Smooth muscle cell (in vitro differentiated cells): ENCODE measurements at regions not wholly inside any gene's neighbourhood (a gene's known extent, or its start where the extent isn't known, plus 50 kb on each side); places are given as distances from the start of the nearest gene placed in this dataset.

Experiments used
- DNase-seq: peaks from one replicate; lab custom pipeline; 2025; ENCODE audit not compliant: unreplicated experiment; lab: John Stamatoyannopoulos, UW
- H2AFZ ChIP-seq: fragments of 200-600 bp; sonication (generic); 2 replicates; pipeline ENCODE4 v1.6.0; 2016; ENCODE audit warnings: antibody characterized with exemption, low read depth, mild to moderate bottlenecking
- H3F3A ChIP-seq: fragments of 200-600 bp; sonication (generic); 2 replicates; pipeline ENCODE4 v1.6.0; 2017; ENCODE audit warnings: antibody characterized with exemption, low read depth
- H3K27ac ChIP-seq: fragments of 200-600 bp; sonication (generic); 2 replicates; pipeline ENCODE4 v1.5.1; 2016; ENCODE audit warnings: low read depth, mild to moderate bottlenecking
- H3K27me3 ChIP-seq: fragments of 200-600 bp; sonication (generic); 2 replicates; pipeline ENCODE4 v1.6.1; 2016; ENCODE audit warnings: low read depth, mild to moderate bottlenecking
- H3K36me3 ChIP-seq: fragments of 200-600 bp; sonication (generic); 2 replicates; pipeline ENCODE4 v1.5.1; 2016; ENCODE audit warnings: low read depth
- H3K4me1 ChIP-seq: fragments of 200-600 bp; sonication (generic); 2 replicates; pipeline ENCODE4 v1.5.1; 2016; ENCODE audit warnings: low read depth
- H3K4me2 ChIP-seq: fragments of 200-600 bp; sonication (generic); 2 replicates; pipeline ENCODE4 v1.6.0; 2016; ENCODE audit warnings: mild to moderate bottlenecking
- H3K4me3 ChIP-seq: fragments of 200-600 bp; sonication (generic); 2 replicates; pipeline ENCODE4 v1.5.1; 2016; ENCODE audit warnings: mild to moderate bottlenecking
- H3K79me2 ChIP-seq: fragments of 200-600 bp; sonication (generic); 2 replicates; pipeline ENCODE4 v1.6.0; 2016; ENCODE audit warnings: low read depth, mild to moderate bottlenecking
- H3K9ac ChIP-seq: fragments of 200-600 bp; sonication (generic); 2 replicates; pipeline ENCODE4 v1.6.0; 2016; ENCODE audit warnings: low read depth
- H3K9me3 ChIP-seq: fragments of 200-600 bp; sonication (generic); replicated peaks from 2 replicates; pipeline ENCODE4 v1.5.1; 2016; ENCODE audit warnings: low read depth
- H4K20me1 ChIP-seq: fragments of 200-600 bp; sonication (generic); 2 replicates; pipeline ENCODE4 v1.6.0; 2016; ENCODE audit warnings: low read depth
- CTCF ChIP-seq: fragments of 200-600 bp; sonication (generic); IDR thresholded peaks from 2 replicates; pipeline ENCODE4 v1.5.1; 2017; ENCODE audit warnings: borderline replicate concordance, mild to moderate bottlenecking, antibody characterized with exemption; ENCODE audit not compliant: insufficient read depth, poor library complexity, severe bottlenecking
- WGBS: methylation state at CpG from one replicate; pipeline ENCODE4 v1.1.7; 2016; ENCODE audit warnings: low lambda C conversion rate; 5-methylcytosine and 5-hydroxymethylcytosine counted together

GRCh38 chr3:89802881-89803280 is 695.5 kb downstream of the EPHA3 start:
- DNase-seq = no peak
- H3K79me2 ChIP-seq = no peaks in the 10 kb centered on the region
- no peak overlapping the region for H3K4me2 ChIP-seq
- H3K9me3 ChIP-seq = no peaks in the 10 kb centered on the region
- no peak for TF ChIP-seq CTCF
- H2AFZ ChIP-seq = no peak overlapping the region
- H3K9ac ChIP-seq = no peak overlapping the region
- no peaks in the 10 kb centered on the region for H3K36me3 ChIP-seq
- H3K4me1 ChIP-seq = no peaks in the 10 kb centered on the region
- H3K27ac ChIP-seq = no peak overlapping the region
- no peak overlapping the region for H3K4me3 ChIP-seq
- no peaks in the 10 kb centered on the region for H3F3A ChIP-seq
- no peaks in the 10 kb centered on the region for H3K27me3 ChIP-seq
- H4K20me1 ChIP-seq = no peaks in the 10 kb centered on the region

GRCh38 chr3:89803711-89804110 is 696.3 kb downstream of the EPHA3 start:
- no peaks in the 10 kb centered on the region for H3K9me3 ChIP-seq
- 87% methylated on average over 3 of the region's 3 CpGs for WGBS
- no peaks in the 10 kb centered on the region for H3K27me3 ChIP-seq

GRCh38 chr3:89806166-89806565 is 698.7 kb downstream of the EPHA3 start:
- TF ChIP-seq CTCF = no peak
- no peak for DNase-seq
- H3K27ac ChIP-seq = no peak overlapping the region
- H3K9me3 ChIP-seq = no peaks in the 10 kb centered on the region
- WGBS = 88% methylated on average over 1 of the region's 1 CpG
- no peak overlapping the region for H3K4me3 ChIP-seq
- no peaks in the 10 kb centered on the region for H4K20me1 ChIP-seq
- no peak overlapping the region for H3K4me2 ChIP-seq
- no peaks in the 10 kb centered on the region for H3K79me2 ChIP-seq
- no peaks in the 10 kb centered on the region for H3F3A ChIP-seq
- H3K9ac ChIP-seq = no peak overlapping the region
- no peaks in the 10 kb centered on the region for H3K4me1 ChIP-seq
- H3K36me3 ChIP-seq = no peaks in the 10 kb centered on the region
- H3K27me3 ChIP-seq = no peaks in the 10 kb centered on the region
- H2AFZ ChIP-seq = no peak overlapping the region

More at GRCh38 chr3:89803711-89804110, 696.3 kb downstream of the EPHA3 start:
- Histone ChIP-seq H2AFZ (no peak overlapping the region), H3K79me2 (no peaks in the 10 kb centered on the region), H3K4me1 (no peaks in the 10 kb centered on the region), H3K4me3 (no peak overlapping the region), H4K20me1 (no peaks in the 10 kb centered on the region), H3F3A (no peaks in the 10 kb centered on the region), H3K27ac (no peak overlapping the region), H3K9ac (no peak overlapping the region), H3K4me2 (no peak overlapping the region), H3K36me3 (no peaks in the 10 kb centered on the region)
- DNase-seq = no peak
- TF ChIP-seq CTCF = no peak

- H3F3A ChIP-seq = no peaks in the 10 kb centered on the region
- H3K27me3 ChIP-seq = no peaks in the 10 kb centered on the region
- no peaks in the 10 kb centered on the region for H3K79me2 ChIP-seq
- H3K9me3 ChIP-seq = no peaks in the 10 kb centered on the region
- H4K20me1 ChIP-seq = no peaks in the 10 kb centered on the region
- H3K4me1 ChIP-seq = no peaks in the 10 kb centered on the region
- H3K4me3 ChIP-seq = no peak overlapping the region
- H3K36me3 ChIP-seq = no peaks in the 10 kb centered on the region
- TF ChIP-seq CTCF = no peak
- no peak for DNase-seq
- no peak overlapping the region for H3K9ac ChIP-seq
- H3K4me2 ChIP-seq = no peak overlapping the region
- H3K27ac ChIP-seq = no peak overlapping the region
- no peak overlapping the region for H2AFZ ChIP-seq
These were observed 701.3 kb downstream of the EPHA3 start for GRCh38 chr3:89808680-89809197.
